Heart left ventricle (tissue), 16 donors: ENCODE measurements at regions not wholly inside any gene's neighbourhood (a gene's known extent, or its start where the extent isn't known, plus 50 kb on each side); places are given as distances from the start of the nearest gene placed in this dataset.

Source experiments
- ATAC-seq, 4 donors: fragments of 200-7000 bp; cut with Tn5 transposase; one replicate each; pipeline ENCODE4 v1.9.1; 2020 to 2022; ENCODE audit warnings: moderate library complexity in 4 of 4, mild to moderate bottlenecking in 3 of 4, moderate number of reproducible peaks in 1 of 4
- DNase-seq, 5 donors: peaks; one replicate each; pipeline ENCODE4 v3.0.0-alpha.2; 2020
- H3K27ac ChIP-seq, 12 donors: fragments of 200-600 bp; sonication (generic) in 4 of 12; one replicate each; pipeline versions ENCODE4 v1.5.0 to v1.8.0; 2016 to 2022; ENCODE audit warnings: mild to moderate bottlenecking in 2 of 12
- H3K27me3 ChIP-seq, 9 donors: fragments of 200-600 bp; sonication (generic) in 2 of 9; one replicate each; pipeline versions ENCODE4 v1.5.1 to v1.8.0; 2016 to 2022; ENCODE audit warnings: mild to moderate bottlenecking in 3 of 9
- H3K36me3 ChIP-seq, 9 donors: fragments of 200-600 bp; sonication (generic) in 2 of 9; one replicate each; pipeline versions ENCODE4 v1.5.0 to v1.8.0; 2018 to 2022; ENCODE audit warnings: mild to moderate bottlenecking in 2 of 9
- H3K4me1 ChIP-seq, 12 donors: fragments of 200-600 bp; sonication (generic) in 4 of 12; one replicate each; pipeline versions ENCODE4 v1.5.0 to v1.8.0; 2016 to 2022; ENCODE audit warnings: mild to moderate bottlenecking in 3 of 12
- H3K4me3 ChIP-seq, 12 donors: fragments of 200-600 bp; sonication (generic) in 4 of 12; one replicate each; pipeline versions ENCODE4 v1.5.0 to v1.8.0; 2017 to 2022; ENCODE audit warnings: mild to moderate bottlenecking in 9 of 12, moderate library complexity in 4 of 12
- H3K9me3 ChIP-seq, 12 donors: fragments of 200-600 bp; sonication (generic) in 4 of 12; one replicate each; pipeline versions ENCODE4 v1.5.0 to v1.8.0; 2016 to 2022; ENCODE audit warnings: mild to moderate bottlenecking in 1 of 12
- CTCF ChIP-seq, 12 donors: fragments of 200-600 bp; sonication (generic) in 4 of 12; IDR thresholded peaks; one replicate each; pipeline versions ENCODE4 v1.5.0 to v1.8.0; 2018 to 2022; ENCODE audit warnings: antibody characterized with exemption in 12 of 12, mild to moderate bottlenecking in 5 of 12
- POLR2A ChIP-seq, 2 donors: fragments of 450-650 bp; IDR thresholded peaks; one replicate each; pipeline ENCODE4 v1.6.1; 2017; ENCODE audit warnings: antibody characterized with exemption in 2 of 2, mild to moderate bottlenecking in 2 of 2, moderate library complexity in 2 of 2
- WGBS, 4 donors: extraction: QIAGEN DNeasy Blood & Tissue Kit in 2 of 4; methylation state at CpG; one replicate each; pipeline versions ENCODE4 v1.1.5 to v1.1.7; 2013 to 2018; 5-methylcytosine and 5-hydroxymethylcytosine counted together
- intact Hi-C, 10 donors: fragments of 100-400 bp; cut with DNase I; formaldehyde crosslinking; loops; one replicate each; pipeline versions ENCODE4 v1.11.1 to v1.14.2; 2022
- microRNA-seq, 4 donors: library from miRNA; unstranded; fragments of <30 nt; microRNA quantifications; one replicate each; pipeline versions ENCODE4 to v1.2.0, GENCODE V29; 2017 to 2020
- donor health status: ischemic (EF 13 %, LVEDD 7.1; RV severe dilation, severe dysfunction).
- donor health status: healthy with polysubstance abuse.
- donor health status: DM: no; HTN: yes; CAD: no.
- donor health status: DM: no; HTN: no; CAD: no.
- donor health status: ischemic (EF 25% LVEDD 6.9; RV normal size, moderate dysfunction).
- donor health status: ischemic (EF 25% LVEDD 5.7; RV mildly dilated, moderate dysfunction).
- donor health status: healthy.
- donor health status: DM: yes; HTN: yes; CAD: no.
- donor health status: ischemic (EF 35%, LVEDD 5.7; RV mildly dilated, moderate dysfunction).
- donor health status: nonischemic (EF 11% LVEDD 7.7; RV severe dilation, severe dysfunction).
- donor health status: DM: yes; HTN: yes; CAD: no.
- donor health status: PGD.
- donor health status: ischemic (EF 29% LVEDD 5.4; RV normal size, mild dysfunction).
- donor health status: nonischemic (EF 23%, LVEDD 6.1; RV moderate dilation, normal function).

GRCh38 chr4:170145120-170145519 is 55.4 kb upstream of the AADAT start:
- DNase-seq (no peak), ATAC-seq (no peak)
- Histone ChIP-seq H3K4me3 (no peak overlapping the region), H3K36me3 (no peaks in the 10 kb centered on the region), H3K4me1 (no peaks in the 10 kb centered on the region), H3K27me3 (no peaks in the 10 kb centered on the region), H3K27ac (no peak overlapping the region), H3K9me3 (peaks cover 0 to 4% (median 0%) of the 10 kb centered on the region in 12 donors)
- intact Hi-C loops: no loop called here
- WGBS, 4 donors: 48 to 80% (median 58%) methylated on average over 1 of the region's 1 CpG
- TF ChIP-seq CTCF (IDR thresholded peaks at IDR 0.05) (no peak), POLR2A (IDR thresholded peaks at IDR 0.05) (no peak)

- no peaks in the 10 kb centered on the region for H3K36me3 ChIP-seq
- intact Hi-C loops: loop anchor here in 3 of 10 donors (2.0 to 10.0 kb wide), 3 partner anchors 713 to 715 kb away; no protein-coding TSS in a partner anchor
- peaks cover 0 to 4% (median 0%) of the 10 kb centered on the region in 12 donors for H3K4me1 ChIP-seq
- H3K27ac ChIP-seq: no peak overlapping the region
- H3K9me3 ChIP-seq: no peaks in the 10 kb centered on the region
- no peaks in the 10 kb centered on the region for H3K27me3 ChIP-seq
- no peak overlapping the region for H3K4me3 ChIP-seq
- 72 to 79% (median 75%) methylated on average over 4 of the region's 4 CpGs for WGBS, 4 donors
- DNase-seq (no peak), ATAC-seq (no peak)
- no peak for TF ChIP-seq CTCF (IDR thresholded peaks at IDR 0.05)
- no peak for TF ChIP-seq POLR2A (IDR thresholded peaks at IDR 0.05)
These were observed 50.0 kb upstream of the AADAT start for GRCh38 chr4:170139764-170140163.

Small RNAs in the stretch of these regions (microRNA-seq; reads per million reads assigned to microRNA genes)
- gene MIR6082: 0 reads per million in 4 donors
